ENCODE measurements at regions not wholly inside any gene's neighbourhood (a gene's known extent, or its start where the extent isn't known, plus 50 kb on each side); places are given as distances from the start of the nearest gene placed in this dataset.

GRCh38 chr6:50211582-50211981 lies 161.9 kb upstream of the DEFB112 start:
- intact Hi-C loops (cut with micrococcal nuclease) (no loop called here), dilution Hi-C loops (cut with HindIII; ENCODE audit: low sequenced_read_pairs, unreplicated experiment) (no loop called here), in situ Hi-C loops (cut with MboI; ENCODE audit: low sequenced_read_pairs) (no loop called here)
- Histone ChIP-seq H3K9ac (ENCODE audit: low read depth, low read length) (no peak overlapping the region), H4K20me1 (ENCODE audit: insufficient read depth, low read length) (no peaks in the 10 kb centered on the region), H3K79me1 (ENCODE audit: low read depth in 1 of 2, low read length in 2 of 2) (no peaks in the 10 kb centered on the region), H2AK9ac (replicated peaks; ENCODE audit: low read depth, low read length, poor library complexity) (no peak overlapping the region), H3K14ac (replicated peaks; ENCODE audit: low read depth, low read length) (no peak overlapping the region), H4K5ac (ENCODE audit: low read depth, low read length) (no peak overlapping the region), H3K36me3 (ENCODE audit: control insufficient read depth, insufficient read depth, low read length) (no peaks in the 10 kb centered on the region), H3K9me3 (ENCODE audit: control insufficient read depth, insufficient read depth, low read length) (no peaks in the 10 kb centered on the region), H3K4me2 (ENCODE audit: low read depth, low read length) (no peak overlapping the region), H2AK5ac (ENCODE audit: low read depth, low read length) (no peak overlapping the region), H2BK5ac (ENCODE audit: low read depth, low read length, poor library complexity, severe bottlenecking) (no peak overlapping the region), H3K4me3 (ENCODE audit: insufficient read depth, low read depth, low read length) (no peak overlapping the region), H4K8ac (ENCODE audit: low read depth in 2 of 2, low read length in 2 of 2) (no peak overlapping the region), H4K91ac (ENCODE audit: insufficient read depth, low read depth, low read length) (no peak overlapping the region), H3K9me1 (ENCODE audit: insufficient read depth, low read length) (no peaks in the 10 kb centered on the region), H3K56ac (ENCODE audit: extremely low read depth, insufficient read depth, low read length) (no peak overlapping the region), H3K27ac (ENCODE audit: insufficient read depth, low read length) (no peak overlapping the region), H2BK120ac (ENCODE audit: low read depth, low read length) (no peak overlapping the region), H3K18ac (ENCODE audit: low read depth, low read length) (no peak overlapping the region), H3K4me1 (ENCODE audit: control insufficient read depth, insufficient read depth, low read length) (no peaks in the 10 kb centered on the region), H2AFZ (replicated peaks; ENCODE audit: low read length, poor library complexity) (no peak overlapping the region), H3K23ac (ENCODE audit: low read depth, low read length) (no peak overlapping the region), H2BK15ac (ENCODE audit: low read depth, low read length) (no peak overlapping the region), H3K27me3 (ENCODE audit: control insufficient read depth, insufficient read depth, low read length) (no peaks in the 10 kb centered on the region), H3K4ac (ENCODE audit: low read depth, low read length) (no peak overlapping the region), H2BK20ac (ENCODE audit: low read depth, low read length) (no peak overlapping the region)
- ChIA-PET POLR2A (ENCODE audit: unreplicated experiment) (no interaction called here), CTCF (no interaction called here)
- no peak for ATAC-seq (ENCODE audit: low read depth)
- no peak for DNase-seq
- TF ChIP-seq CEBPB (IDR thresholded peaks at IDR 0.05; ENCODE audit: low read depth, low read length): peak; percentile 55
- TF ChIP-seq RFX5 (IDR thresholded peaks at IDR 0.05; ENCODE audit: low read depth, low read length): no peak
- WGBS, 2 experiments (ENCODE audit: extremely low coverage in 2 of 2, insufficient read length in 1 of 2): no CpG with 5 or more reads among the region's 1 CpG
- BruUV-seq (replicated peaks): no TSS peak
